HG02571 (cell line): ENCODE measurements at regions not wholly inside any gene's neighbourhood (a gene's known extent, or its start where the extent isn't known, plus 50 kb on each side); places are given as distances from the start of the nearest gene placed in this dataset.

Source experiments
- ATAC-seq: cut with Tn5 transposase; IDR thresholded peaks from one replicate; pipeline ENCODE4 v1.9.1; 2021; ENCODE audit warnings: mild to moderate bottlenecking, moderate library complexity; ENCODE audit not compliant: unreplicated experiment

GRCh38 chr12:89257340-89257739 is 95.0 kb downstream of the DUSP6 start:
- no peak for ATAC-seq

DNA sequence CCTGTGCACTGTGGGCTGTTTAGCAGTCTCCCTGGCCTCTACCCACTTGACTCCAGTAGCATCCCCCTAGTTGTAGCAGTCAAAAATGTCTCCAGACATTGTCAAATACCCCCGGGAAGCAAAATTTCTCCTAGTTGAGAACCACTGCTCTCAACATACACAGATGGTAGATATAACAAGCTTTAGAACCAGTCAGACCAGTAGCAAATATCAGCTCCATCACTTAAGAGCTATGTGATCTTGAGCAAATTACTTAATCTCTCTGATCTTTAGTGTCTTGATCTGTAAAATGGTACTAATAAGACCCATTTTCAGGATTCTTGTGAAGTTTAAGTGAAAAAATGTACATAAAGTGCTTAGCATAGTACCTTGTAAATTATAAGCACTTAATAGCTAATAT is 96.2 kb downstream of the DUSP6 start:
- no peak for ATAC-seq

GRCh38 chr12:89253488-89253887 is 98.8 kb downstream of the DUSP6 start:
- no peak for ATAC-seq

DNA sequence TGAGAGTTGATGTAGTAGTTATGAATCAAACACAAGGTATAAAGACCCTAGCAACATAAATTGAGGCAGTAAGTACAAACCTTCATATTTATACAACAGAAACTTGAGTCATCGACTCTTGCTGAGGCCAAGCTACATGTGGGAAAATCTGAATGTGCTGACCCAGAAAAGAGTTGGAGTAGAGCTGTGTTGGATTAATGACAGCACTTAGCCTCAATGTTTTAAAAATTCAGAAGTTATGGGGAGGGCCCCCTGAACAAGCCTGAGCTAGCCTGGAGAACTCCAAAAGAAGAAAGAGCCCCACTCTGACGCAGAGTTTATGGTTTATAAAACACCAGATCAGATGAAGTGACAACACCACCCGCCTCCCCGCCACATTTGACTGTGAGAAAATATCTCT is 100.0 kb downstream of the DUSP6 start:
- no peak for ATAC-seq

DNA sequence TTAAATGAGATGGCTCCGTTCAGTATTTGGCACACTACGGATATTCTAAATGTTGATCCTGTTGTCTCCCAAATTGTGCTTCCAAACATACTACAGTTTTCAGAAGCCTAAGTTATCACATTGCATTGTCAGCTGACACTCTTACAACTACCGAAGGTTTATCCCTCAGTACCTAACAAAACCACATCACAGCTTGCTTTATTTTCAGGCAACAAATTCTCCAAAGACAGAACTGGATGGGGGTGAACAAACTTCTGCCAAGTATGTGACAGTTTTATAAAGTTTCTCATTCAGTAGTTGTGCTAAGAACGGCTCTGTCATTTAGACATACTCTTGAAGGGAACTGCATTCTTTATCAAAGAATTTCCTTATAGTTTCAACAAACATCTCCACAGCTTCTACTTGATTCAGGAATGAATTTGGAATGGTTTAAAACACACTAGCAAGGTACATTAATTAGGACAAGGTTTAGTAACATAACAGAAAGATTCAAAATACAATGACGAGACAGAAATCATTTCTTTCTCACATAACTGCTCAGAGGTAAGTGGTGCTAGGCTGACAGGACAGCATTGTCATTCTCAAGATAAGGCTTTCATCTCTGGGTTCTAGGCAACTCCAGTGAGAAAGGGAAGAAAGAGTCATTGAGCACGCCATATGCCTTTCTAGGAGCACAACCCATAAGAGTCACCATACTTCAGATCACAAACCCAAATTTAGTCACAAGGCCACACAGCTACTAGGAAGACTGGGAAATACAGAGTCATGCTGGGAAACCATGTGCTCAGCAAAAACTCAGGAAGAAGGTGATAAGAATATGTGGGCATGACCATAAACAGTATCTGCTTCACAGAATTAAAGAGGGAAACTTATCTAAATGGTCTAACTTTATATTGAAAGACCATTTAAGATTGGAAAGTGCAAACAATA is 100.7 kb downstream of the DUSP6 start:
- no peak for ATAC-seq

GRCh38 chr12:89250636-89251035 is 101.7 kb downstream of the DUSP6 start:
- ATAC-seq, result no peak

- no peak for ATAC-seq
Measured at GRCh38 chr12:89250213-89250612, 102.1 kb downstream of the DUSP6 start.

GRCh38 chr12:89247967-89248366 is 104.3 kb downstream of the DUSP6 start:
- ATAC-seq, result no peak

GRCh38 chr12:89247541-89247942 is 104.8 kb downstream of the DUSP6 start:
- no peak for ATAC-seq

- ATAC-seq, result no peak
Measured at GRCh38 chr12:89245090-89245489, 107.2 kb downstream of the DUSP6 start.

DNA sequence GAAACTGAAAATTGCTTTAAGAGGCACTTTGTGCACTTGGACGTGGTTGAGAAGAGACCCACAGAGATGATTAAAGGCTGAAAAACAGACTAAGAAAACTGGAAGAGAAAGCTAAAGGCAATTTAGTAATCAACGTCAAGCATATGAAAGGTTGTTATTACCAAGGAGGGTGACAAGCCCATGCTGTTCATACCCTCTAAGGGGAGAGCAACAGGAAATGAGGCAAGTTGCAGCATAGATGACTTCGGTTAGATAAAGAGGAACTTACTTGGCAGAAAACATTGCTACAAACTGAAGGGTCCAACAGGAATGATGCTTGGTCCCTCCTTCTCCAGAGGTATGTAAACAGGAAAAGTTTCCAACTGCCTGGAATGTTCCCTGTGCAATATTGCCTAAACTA is 107.8 kb downstream of the DUSP6 start:
- no peak for ATAC-seq

GRCh38 chr12:89243771-89244170 is 108.5 kb downstream of the DUSP6 start:
- no peak for ATAC-seq

GRCh38 chr12:89239534-89239933 is 112.8 kb downstream of the DUSP6 start:
- ATAC-seq, result no peak

DNA sequence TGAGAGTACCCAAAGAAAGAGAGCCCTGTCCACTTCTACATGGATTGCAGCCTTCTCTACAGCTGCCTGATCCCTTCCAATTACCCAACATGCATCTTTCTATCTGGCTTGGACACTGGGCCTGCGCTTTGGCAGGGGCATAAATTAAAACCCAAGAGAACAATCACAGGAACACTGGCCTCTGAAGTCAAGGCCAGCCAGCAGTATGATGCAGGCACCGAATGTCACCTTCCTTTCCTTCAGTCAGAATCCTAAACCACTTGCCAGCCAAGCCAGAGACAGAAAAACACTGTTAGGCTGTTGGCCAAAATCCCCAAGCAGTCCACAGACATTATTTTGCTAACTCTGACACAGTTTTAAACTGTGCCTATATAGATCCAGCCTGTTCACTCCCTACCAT is 113.7 kb downstream of the DUSP6 start:
- ATAC-seq, result no peak

GRCh38 chr12:89237763-89238162 is 114.5 kb downstream of the DUSP6 start:
- ATAC-seq, result no peak

DNA sequence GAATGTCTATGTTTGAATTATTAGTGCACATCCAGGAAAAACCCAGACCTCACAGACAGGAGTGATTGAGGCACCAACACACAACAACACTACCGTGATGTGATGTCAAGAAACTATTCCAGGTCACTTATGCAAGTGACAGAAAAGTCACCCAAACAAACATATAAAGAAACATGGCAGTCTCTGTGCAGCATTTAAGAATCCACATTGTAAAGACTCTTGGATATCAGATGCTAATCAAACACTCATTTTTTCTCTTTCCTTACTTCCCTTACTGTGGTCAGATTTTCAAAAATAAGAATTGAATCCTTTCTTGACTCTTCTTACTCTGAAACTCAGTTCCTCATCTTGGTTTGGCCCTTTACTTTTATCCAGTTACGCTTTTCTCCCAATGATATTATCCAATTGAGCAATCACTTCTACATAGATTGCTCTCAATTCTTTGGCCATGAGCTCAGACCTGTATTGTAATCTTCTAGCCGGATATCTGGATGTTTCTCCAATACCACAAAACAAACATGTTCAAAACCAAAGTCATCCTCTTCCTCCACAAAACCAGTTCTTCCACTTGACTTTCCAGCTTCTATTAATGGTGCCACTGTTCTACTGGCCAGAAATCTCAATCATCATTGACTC is 115.4 kb downstream of the DUSP6 start:
- no peak for ATAC-seq

GRCh38 chr12:89236237-89236636 is 116.1 kb downstream of the DUSP6 start:
- no peak for ATAC-seq

DNA sequence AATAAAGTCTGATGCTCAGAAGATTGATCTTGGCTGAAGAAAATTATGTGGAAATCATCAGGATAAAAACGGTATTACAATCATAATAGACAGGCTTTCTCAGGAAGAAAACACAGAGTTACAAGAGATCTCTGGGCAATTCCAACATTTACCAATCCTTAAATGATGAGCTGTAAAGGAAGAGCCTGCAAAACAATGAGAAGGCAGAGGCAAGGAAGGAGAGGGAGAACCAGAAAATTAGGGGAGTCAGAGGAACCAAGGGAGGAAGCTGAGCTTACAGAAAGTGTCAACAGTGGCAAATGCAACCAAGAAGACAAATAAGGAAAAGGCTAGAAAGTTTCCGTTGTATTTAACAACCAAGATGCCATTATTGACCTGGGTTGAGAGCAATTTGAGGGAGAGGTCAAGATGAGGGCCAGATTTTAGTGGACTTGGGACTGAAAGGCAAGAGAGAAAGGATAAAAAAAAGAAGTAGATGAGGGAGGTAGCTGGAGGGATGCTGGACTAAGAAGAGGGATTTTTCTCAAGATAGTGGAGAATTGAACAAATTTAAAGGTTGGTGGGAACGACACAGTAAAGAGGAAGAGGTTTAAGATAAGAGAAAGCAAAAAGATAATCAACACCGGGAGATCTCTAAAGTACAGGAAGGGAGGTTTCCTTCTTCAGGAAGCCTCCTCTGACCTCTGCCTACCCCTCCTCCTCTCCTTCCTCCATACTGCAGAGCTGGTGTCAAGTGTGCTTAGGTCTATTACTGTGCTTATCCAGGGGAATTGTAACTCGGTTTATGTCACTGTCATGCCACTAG is 116.9 kb downstream of the DUSP6 start:
- no peak for ATAC-seq

DNA sequence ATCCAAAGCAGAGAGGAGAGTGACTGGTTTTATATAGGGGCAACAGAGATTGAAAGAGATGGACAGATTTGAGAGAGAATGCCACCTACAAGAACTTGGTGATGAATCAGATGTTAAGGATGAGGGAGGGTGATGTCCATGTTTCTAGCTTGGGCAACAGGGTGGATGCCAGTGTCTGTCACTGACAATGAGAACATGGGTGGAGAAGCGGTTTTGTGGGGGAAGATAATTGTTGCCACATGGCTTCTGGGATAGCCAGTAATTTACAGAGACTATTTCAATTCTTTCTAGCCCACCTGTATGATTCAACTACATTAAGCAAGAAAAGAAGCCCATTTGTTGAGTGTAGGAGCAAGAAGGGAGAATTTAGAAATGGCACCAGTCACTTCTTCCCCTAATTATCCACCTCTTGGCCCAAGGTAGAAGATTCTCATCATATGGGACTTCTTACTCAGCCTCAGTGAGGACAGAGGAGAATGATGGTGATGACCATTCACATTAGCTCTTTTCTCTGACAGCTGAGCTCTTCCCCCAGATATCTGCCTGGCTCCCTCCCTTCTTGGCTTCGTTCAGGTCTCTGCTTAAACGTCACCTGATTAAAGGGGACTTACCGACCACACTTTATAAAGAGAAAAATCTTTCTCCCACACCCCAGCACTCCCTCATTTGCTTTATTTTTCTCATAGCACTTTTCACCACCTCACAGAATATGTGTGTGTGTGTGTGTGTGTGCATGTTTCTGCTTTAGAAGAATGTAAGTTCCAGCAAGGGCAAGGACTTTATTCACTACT is 117.8 kb downstream of the DUSP6 start:
- ATAC-seq, result no peak

- no peak for ATAC-seq
Measured at GRCh38 chr12:89231686-89232085, 120.6 kb downstream of the DUSP6 start.
